K562 (cell line): ENCODE measurements at regions not wholly inside any gene's neighbourhood (a gene's known extent, or its start where the extent isn't known, plus 50 kb on each side); places are given as distances from the start of the nearest gene placed in this dataset.

Source experiments
- ATF7 ChIP-seq: fragments of 450-650 bp; IDR thresholded peaks from 2 replicates; pipeline ENCODE4 v1.7.1; 2014; ENCODE audit warnings: mild to moderate bottlenecking, moderate library complexity
- CBX5 ChIP-seq: IDR thresholded peaks from 2 replicates; pipeline ENCODE4 v1.6.1; 2014; ENCODE audit warnings: low read depth, borderline replicate concordance
- EP300 ChIP-seq: IDR thresholded peaks from 2 replicates; pipeline ENCODE4 v1.6.1; 2012; ENCODE audit warnings: low read length, improper control_type of control experiment
- EZH2 ChIP-seq: IDR thresholded peaks from 2 replicates; pipeline ENCODE4 v1.6.1; 2012; ENCODE audit warnings: low read depth, mild to moderate bottlenecking, inconsistent platforms, low read length, borderline replicate concordance
- NONO ChIP-seq, 2 experiments: fragments of 200-400 bp in 1 of 2; fragments of 450-650 bp in 1 of 2; formaldehyde crosslinking in 1 of 2; IDR thresholded peaks; 2 replicates each; pipeline ENCODE4 v1.6.1; 2017; ENCODE audit warnings: low read depth in 2 of 2, mild to moderate bottlenecking in 2 of 2, moderate library complexity in 2 of 2, low read length in 1 of 2
- NRF1 ChIP-seq, 2 experiments: fragments of 450-650 bp; IDR thresholded peaks in 1 of 2; conservative IDR thresholded peaks in 1 of 2; 2 replicates each; pipeline ENCODE4 v1.6.1; 2014; ENCODE audit warnings: mild to moderate bottlenecking in 2 of 2
- PCBP1 ChIP-seq: fragments of 200-400 bp; formaldehyde crosslinking; IDR thresholded peaks from 2 replicates; pipeline ENCODE4 v1.6.1; 2018; ENCODE audit warnings: mild to moderate bottlenecking, low read depth, low read length; ENCODE audit not compliant: poor library complexity, severe bottlenecking
- SRF ChIP-seq, 2 experiments: fragments of 250-450, 450-650 bp in 1 of 2; sonication (Bioruptor Pico) in 1 of 2; sonication (generic) in 1 of 2; formaldehyde crosslinking; IDR thresholded peaks; 2 replicates each; pipeline versions ENCODE4 v1.5.0 to v1.5.1; 2020 to 2022; ENCODE audit warnings: mild to moderate bottlenecking in 1 of 2, missing genetic modification reagents in 1 of 2
- TAF1 ChIP-seq: IDR thresholded peaks from 2 replicates; pipeline ENCODE4 v1.6.1; 2011; ENCODE audit warnings: mild to moderate bottlenecking, low read length, moderate library complexity; ENCODE audit not compliant: insufficient read depth, control insufficient read depth, severe bottlenecking; ENCODE audit errors: extremely low read depth
- TEAD4 ChIP-seq, 2 experiments: sonication (generic) in 1 of 2; formaldehyde crosslinking in 1 of 2; IDR thresholded peaks; 2 replicates each; pipeline versions ENCODE4 v1.6.1 to v1.8.0; 2012 to 2022; ENCODE audit warnings: borderline replicate concordance in 1 of 2, inconsistent platforms in 1 of 2, low read length in 1 of 2, mild to moderate bottlenecking in 1 of 2, missing genetic modification reagents in 1 of 2
- TF ChIP-seq, protein P1 (sequence below): sonication (generic); formaldehyde crosslinking; IDR thresholded peaks from 2 replicates; pipeline ENCODE4 v1.8.1; 2023; ENCODE audit warnings: missing genetic modification reagents, mild to moderate bottlenecking, borderline replicate concordance
- TF ChIP-seq, protein P2 (sequence below), 3 experiments: IDR thresholded peaks in 2 of 3; conservative IDR thresholded peaks in 1 of 3; 2 replicates each; pipeline ENCODE4 v1.5.1; 2011 to 2012; ENCODE audit warnings: low read length in 3 of 3, mild to moderate bottlenecking in 3 of 3, control low read depth in 2 of 3, improper control_type of control experiment in 1 of 3, inconsistent platforms in 1 of 3, low read depth in 1 of 3, mixed read lengths in 1 of 3, moderate library complexity in 1 of 3; ENCODE audit not compliant: insufficient read depth in 2 of 3

DNA sequence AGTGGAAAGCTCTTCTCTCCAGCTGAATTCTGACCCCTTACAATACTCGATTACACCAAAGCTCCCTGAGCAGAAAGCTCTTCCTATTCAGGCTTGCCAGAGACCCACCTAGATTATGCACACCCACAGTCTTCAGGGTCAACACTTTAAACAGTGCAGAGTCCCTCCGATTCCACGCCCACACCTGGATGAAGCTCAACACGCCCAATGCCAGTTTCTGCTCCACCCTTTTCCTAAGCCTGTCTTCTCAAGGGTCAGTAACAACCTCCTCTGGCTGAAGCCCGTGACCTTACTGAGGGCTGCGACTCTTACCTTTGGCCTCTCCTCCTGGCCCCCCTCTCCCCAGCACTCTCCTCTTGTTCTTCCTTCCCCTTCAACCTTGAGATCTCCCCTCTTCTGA is 492.0 kb upstream of the SALL3 start:
- TF ChIP-seq, protein P1, sequence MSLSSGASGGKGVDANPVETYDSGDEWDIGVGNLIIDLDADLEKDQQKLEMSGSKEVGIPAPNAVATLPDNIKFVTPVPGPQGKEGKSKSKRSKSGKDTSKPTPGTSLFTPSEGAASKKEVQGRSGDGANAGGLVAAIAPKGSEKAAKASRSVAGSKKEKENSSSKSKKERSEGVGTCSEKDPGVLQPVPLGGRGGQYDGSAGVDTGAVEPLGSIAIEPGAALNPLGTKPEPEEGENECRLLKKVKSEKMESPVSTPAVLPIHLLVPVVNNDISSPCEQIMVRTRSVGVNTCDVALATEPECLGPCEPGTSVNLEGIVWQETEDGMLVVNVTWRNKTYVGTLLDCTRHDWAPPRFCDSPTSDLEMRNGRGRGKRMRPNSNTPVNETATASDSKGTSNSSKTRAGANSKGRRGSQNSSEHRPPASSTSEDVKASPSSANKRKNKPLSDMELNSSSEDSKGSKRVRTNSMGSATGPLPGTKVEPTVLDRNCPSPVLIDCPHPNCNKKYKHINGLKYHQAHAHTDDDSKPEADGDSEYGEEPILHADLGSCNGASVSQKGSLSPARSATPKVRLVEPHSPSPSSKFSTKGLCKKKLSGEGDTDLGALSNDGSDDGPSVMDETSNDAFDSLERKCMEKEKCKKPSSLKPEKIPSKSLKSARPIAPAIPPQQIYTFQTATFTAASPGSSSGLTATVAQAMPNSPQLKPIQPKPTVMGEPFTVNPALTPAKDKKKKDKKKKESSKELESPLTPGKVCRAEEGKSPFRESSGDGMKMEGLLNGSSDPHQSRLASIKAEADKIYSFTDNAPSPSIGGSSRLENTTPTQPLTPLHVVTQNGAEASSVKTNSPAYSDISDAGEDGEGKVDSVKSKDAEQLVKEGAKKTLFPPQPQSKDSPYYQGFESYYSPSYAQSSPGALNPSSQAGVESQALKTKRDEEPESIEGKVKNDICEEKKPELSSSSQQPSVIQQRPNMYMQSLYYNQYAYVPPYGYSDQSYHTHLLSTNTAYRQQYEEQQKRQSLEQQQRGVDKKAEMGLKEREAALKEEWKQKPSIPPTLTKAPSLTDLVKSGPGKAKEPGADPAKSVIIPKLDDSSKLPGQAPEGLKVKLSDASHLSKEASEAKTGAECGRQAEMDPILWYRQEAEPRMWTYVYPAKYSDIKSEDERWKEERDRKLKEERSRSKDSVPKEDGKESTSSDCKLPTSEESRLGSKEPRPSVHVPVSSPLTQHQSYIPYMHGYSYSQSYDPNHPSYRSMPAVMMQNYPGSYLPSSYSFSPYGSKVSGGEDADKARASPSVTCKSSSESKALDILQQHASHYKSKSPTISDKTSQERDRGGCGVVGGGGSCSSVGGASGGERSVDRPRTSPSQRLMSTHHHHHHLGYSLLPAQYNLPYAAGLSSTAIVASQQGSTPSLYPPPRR (CRISPR knock-in tag) = no peak
- no peak for TF ChIP-seq EP300
- TF ChIP-seq, protein P2, sequence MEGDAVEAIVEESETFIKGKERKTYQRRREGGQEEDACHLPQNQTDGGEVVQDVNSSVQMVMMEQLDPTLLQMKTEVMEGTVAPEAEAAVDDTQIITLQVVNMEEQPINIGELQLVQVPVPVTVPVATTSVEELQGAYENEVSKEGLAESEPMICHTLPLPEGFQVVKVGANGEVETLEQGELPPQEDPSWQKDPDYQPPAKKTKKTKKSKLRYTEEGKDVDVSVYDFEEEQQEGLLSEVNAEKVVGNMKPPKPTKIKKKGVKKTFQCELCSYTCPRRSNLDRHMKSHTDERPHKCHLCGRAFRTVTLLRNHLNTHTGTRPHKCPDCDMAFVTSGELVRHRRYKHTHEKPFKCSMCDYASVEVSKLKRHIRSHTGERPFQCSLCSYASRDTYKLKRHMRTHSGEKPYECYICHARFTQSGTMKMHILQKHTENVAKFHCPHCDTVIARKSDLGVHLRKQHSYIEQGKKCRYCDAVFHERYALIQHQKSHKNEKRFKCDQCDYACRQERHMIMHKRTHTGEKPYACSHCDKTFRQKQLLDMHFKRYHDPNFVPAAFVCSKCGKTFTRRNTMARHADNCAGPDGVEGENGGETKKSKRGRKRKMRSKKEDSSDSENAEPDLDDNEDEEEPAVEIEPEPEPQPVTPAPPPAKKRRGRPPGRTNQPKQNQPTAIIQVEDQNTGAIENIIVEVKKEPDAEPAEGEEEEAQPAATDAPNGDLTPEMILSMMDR (IDR thresholded peaks at IDR 0.05 in 2 of 3, conservative IDR thresholded peaks at IDR 0.05 in 1 of 3; ENCODE audit: insufficient read depth in 2 of 3, low read depth in 1 of 3, low read length in 3 of 3) = no peak
- no peak for TF ChIP-seq SRF (CRISPR knock-in tag; IDR thresholded peaks at IDR 0.05)
- TF ChIP-seq EZH2 = no peak
- no peak for TF ChIP-seq CBX5
- no peak for TF ChIP-seq PCBP1
- TF ChIP-seq TAF1 = no peak
- TF ChIP-seq ATF7 = no peak
- no peak for TF ChIP-seq TEAD4 (IDR thresholded peaks at IDR 0.05; ENCODE audit: low read length)
- no peak for TF ChIP-seq TEAD4 (CRISPR knock-in tag; IDR thresholded peaks at IDR 0.05; ENCODE audit: borderline replicate concordance)
- no peak for TF ChIP-seq NRF1 (conservative IDR thresholded peaks at IDR 0.05 in 1 of 2, IDR thresholded peaks at IDR 0.05 in 1 of 2)
- TF ChIP-seq NONO (IDR thresholded peaks at IDR 0.05; ENCODE audit: low read depth in 2 of 2, low read length in 1 of 2) = no peak
